ENCODE measurements at regions not wholly inside any gene's neighbourhood (a gene's known extent, or its start where the extent isn't known, plus 50 kb on each side); places are given as distances from the start of the nearest gene placed in this dataset.

GRCh38 chr10:43863859-43864591 is 215.3 kb upstream of the ZNF32 start:
- Histone ChIP-seq H2AFZ (ENCODE audit: control insufficient read depth, low read length) (no peak overlapping the region), H3K9me1 (ENCODE audit: control insufficient read depth, extremely low read depth, insufficient read depth, low read length) (no peaks in the 10 kb centered on the region), H3K36me3 (ENCODE audit: control insufficient read depth in 2 of 2, extremely low read depth in 1 of 2, insufficient read depth in 2 of 2, low read length in 2 of 2) (no peaks in the 10 kb centered on the region), H3K27me3 (ENCODE audit: control insufficient read depth, extremely low read depth, insufficient read depth, low read length) (no peaks in the 10 kb centered on the region), H3K4me3 (ENCODE audit: control insufficient read depth in 2 of 3, extremely low read depth in 1 of 3, insufficient read depth in 2 of 3, low read depth in 1 of 3, low read length in 3 of 3) (no peak overlapping the region), H3K79me2 (ENCODE audit: control insufficient read depth, insufficient read depth, low read length) (no peaks in the 10 kb centered on the region), H3K9ac (ENCODE audit: control insufficient read depth, extremely low read depth, insufficient read depth, low read length) (no peak overlapping the region), H3K4me1 (ENCODE audit: control insufficient read depth, extremely low read depth, insufficient read depth, low read length) (no peaks in the 10 kb centered on the region), H3K9me3 (ENCODE audit: control insufficient read depth, low read depth, low read length) (no peaks in the 10 kb centered on the region), H4K20me1 (ENCODE audit: control insufficient read depth, extremely low read depth, insufficient read depth, low read length) (no peaks in the 10 kb centered on the region), H3K4me2 (ENCODE audit: control insufficient read depth, extremely low read depth, insufficient read depth, low read depth, low read length) (no peak overlapping the region), H3K27ac (ENCODE audit: control insufficient read depth, insufficient read depth, low read length) (no peak overlapping the region)
- dilution Hi-C loops (cut with MboI; ENCODE audit: extremely low pct_ligation_motif_present, low sequenced_read_pairs), result no loop called here
- no peak for TF ChIP-seq EZH2 (IDR thresholded peaks at IDR 0.05; ENCODE audit: low read length)
- TF ChIP-seq CTCF (optimal IDR thresholded peaks at IDR 0.05 in 1 of 3, IDR thresholded peaks at IDR 0.05 in 1 of 3, conservative IDR thresholded peaks at IDR 0.05 in 1 of 3; ENCODE audit: extremely low read depth in 1 of 3, insufficient read depth in 2 of 3, low read length in 3 of 3), result no peak
- FAIRE-seq (no peak), DNase-seq (ENCODE audit: low read depth, low spot score) (no peak)

GRCh38 chr10:43863270-43863669 is 214.6 kb upstream of the ZNF32 start:
- Histone ChIP-seq H2AFZ (ENCODE audit: control insufficient read depth, low read length) (no peak overlapping the region), H3K4me1 (ENCODE audit: control insufficient read depth, extremely low read depth, insufficient read depth, low read length) (no peaks in the 10 kb centered on the region), H3K79me2 (ENCODE audit: control insufficient read depth, insufficient read depth, low read length) (no peaks in the 10 kb centered on the region), H3K9me3 (ENCODE audit: control insufficient read depth, low read depth, low read length) (no peaks in the 10 kb centered on the region), H3K27ac (ENCODE audit: control insufficient read depth, insufficient read depth, low read length) (no peak overlapping the region), H3K9ac (ENCODE audit: control insufficient read depth, extremely low read depth, insufficient read depth, low read length) (no peak overlapping the region), H3K36me3 (ENCODE audit: control insufficient read depth in 2 of 2, extremely low read depth in 1 of 2, insufficient read depth in 2 of 2, low read length in 2 of 2) (no peaks in the 10 kb centered on the region), H3K27me3 (ENCODE audit: control insufficient read depth, extremely low read depth, insufficient read depth, low read length) (no peaks in the 10 kb centered on the region), H4K20me1 (ENCODE audit: control insufficient read depth, extremely low read depth, insufficient read depth, low read length) (no peaks in the 10 kb centered on the region), H3K4me3 (ENCODE audit: control insufficient read depth in 2 of 3, extremely low read depth in 1 of 3, insufficient read depth in 2 of 3, low read depth in 1 of 3, low read length in 3 of 3) (no peak overlapping the region), H3K9me1 (ENCODE audit: control insufficient read depth, extremely low read depth, insufficient read depth, low read length) (no peaks in the 10 kb centered on the region), H3K4me2 (ENCODE audit: control insufficient read depth, extremely low read depth, insufficient read depth, low read depth, low read length) (no peak overlapping the region)
- dilution Hi-C loops (cut with MboI; ENCODE audit: extremely low pct_ligation_motif_present, low sequenced_read_pairs), result no loop called here
- DNase-seq (ENCODE audit: low read depth, low spot score) (no peak), FAIRE-seq (no peak)
- TF ChIP-seq EZH2 (IDR thresholded peaks at IDR 0.05; ENCODE audit: low read length), result no peak
- no peak for TF ChIP-seq CTCF (optimal IDR thresholded peaks at IDR 0.05 in 1 of 3, IDR thresholded peaks at IDR 0.05 in 1 of 3, conservative IDR thresholded peaks at IDR 0.05 in 1 of 3; ENCODE audit: extremely low read depth in 1 of 3, insufficient read depth in 2 of 3, low read length in 3 of 3)
